Retinal pigment epithelial cell (primary cell): ENCODE measurements at regions not wholly inside any gene's neighbourhood (a gene's known extent, or its start where the extent isn't known, plus 50 kb on each side); places are given as distances from the start of the nearest gene placed in this dataset.

ENCODE experiments used
- DNase-seq: peaks from one replicate; pipeline ENCODE4 v3.0.0-alpha.2; 2010; ENCODE audit warnings: low read depth
- H3K4me3 ChIP-seq: 2 replicates; pipeline ENCODE4 v1.5.1; 2011; ENCODE audit warnings: mild to moderate bottlenecking, low read length, control low read depth, moderate library complexity
- CTCF ChIP-seq: conservative IDR thresholded peaks from 2 replicates; pipeline ENCODE4 v1.5.1; 2011; ENCODE audit warnings: low read depth, low read length, control low read depth, inconsistent platforms

GRCh38 chr3:21152555-21152954 is 598.5 kb downstream of the ZNF385D start:
- no peak for TF ChIP-seq CTCF
- no peak overlapping the region for H3K4me3 ChIP-seq
- no peak for DNase-seq

GRCh38 chr3:21142949-21143348 is 608.1 kb downstream of the ZNF385D start:
- no peak for DNase-seq
- TF ChIP-seq CTCF = no peak
- H3K4me3 ChIP-seq = no peak overlapping the region

- no peak for DNase-seq
- no peak for TF ChIP-seq CTCF
- H3K4me3 ChIP-seq = no peak overlapping the region
These were observed 609.0 kb downstream of the ZNF385D start for GRCh38 chr3:21142031-21142430.

- no peak overlapping the region for H3K4me3 ChIP-seq
- TF ChIP-seq CTCF = no peak
- no peak for DNase-seq
These were observed 610.2 kb downstream of the ZNF385D start for GRCh38 chr3:21140785-21141184.

GRCh38 chr3:21138085-21138484 is 612.9 kb downstream of the ZNF385D start:
- no peak overlapping the region for H3K4me3 ChIP-seq
- no peak for DNase-seq
- TF ChIP-seq CTCF = no peak

GRCh38 chr3:21132896-21133295 is 618.1 kb downstream of the ZNF385D start:
- no peak for TF ChIP-seq CTCF
- H3K4me3 ChIP-seq = no peak overlapping the region
- no peak for DNase-seq

GRCh38 chr3:21120826-21121225 is 630.2 kb downstream of the ZNF385D start:
- TF ChIP-seq CTCF = no peak
- no peak for DNase-seq
- no peak overlapping the region for H3K4me3 ChIP-seq
